ENCODE measurements at regions not wholly inside any gene's neighbourhood (a gene's known extent, or its start where the extent isn't known, plus 50 kb on each side); places are given as distances from the start of the nearest gene placed in this dataset. TPM values are rescaled to one million over a fixed set of nuclear protein-coding genes. Genes with fewer than 3 reads are reported as not detected.
"Not testable (repeated sequence)": the region's sequence is repeated elsewhere in the genome, so short reads cannot be mapped to it uniquely, and the experiment has no call there.

DNA sequence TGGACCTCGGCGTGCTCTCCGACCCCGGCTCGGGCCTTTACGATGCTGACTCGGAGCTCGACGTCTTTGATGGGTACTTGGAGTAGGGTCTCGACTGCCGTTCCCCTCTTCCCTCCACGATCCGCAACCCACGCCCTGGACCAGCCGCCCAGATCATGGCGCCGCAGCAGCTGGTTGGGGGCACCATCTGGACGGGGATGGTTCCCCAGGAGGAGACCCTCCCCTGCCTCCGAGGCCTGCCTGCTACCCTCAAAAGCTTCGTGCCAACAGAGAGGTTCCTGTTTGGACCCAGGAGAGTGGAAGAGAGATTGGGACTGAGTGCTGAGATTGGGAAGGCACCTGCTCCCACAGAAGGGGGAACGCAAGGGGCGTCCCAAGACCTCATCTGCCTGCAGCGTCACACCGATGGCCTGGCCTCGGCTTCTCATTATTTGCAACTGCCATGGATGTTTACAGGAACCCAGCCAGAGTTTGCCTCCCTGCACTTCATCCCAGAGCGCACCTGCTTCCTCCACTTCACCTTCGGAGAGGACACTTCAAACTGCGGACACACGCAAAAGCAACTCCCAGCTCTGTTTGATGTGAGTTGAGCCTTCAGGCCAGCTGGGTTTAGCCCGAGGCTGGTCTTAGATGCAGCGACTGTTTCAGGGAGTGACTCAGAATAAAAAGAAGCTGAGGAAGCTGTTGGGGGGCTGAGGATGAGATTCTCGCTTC is 58.9 kb downstream of the GOLGA6L7 start:
- peak; percentile 21 for DNase-seq

GRCh38 chr15:28788649-28789400 is 59.6 kb downstream of the GOLGA6L7 start:
- not testable (repeated sequence) for DNase-seq

- DNase-seq = not testable (repeated sequence)
Measured at GRCh38 chr15:28788176-28788575, 60.3 kb downstream of the GOLGA6L7 start.

- DNase-seq = no peak
Measured at GRCh38 chr15:28786521-28786920, 61.9 kb downstream of the GOLGA6L7 start.

DNA sequence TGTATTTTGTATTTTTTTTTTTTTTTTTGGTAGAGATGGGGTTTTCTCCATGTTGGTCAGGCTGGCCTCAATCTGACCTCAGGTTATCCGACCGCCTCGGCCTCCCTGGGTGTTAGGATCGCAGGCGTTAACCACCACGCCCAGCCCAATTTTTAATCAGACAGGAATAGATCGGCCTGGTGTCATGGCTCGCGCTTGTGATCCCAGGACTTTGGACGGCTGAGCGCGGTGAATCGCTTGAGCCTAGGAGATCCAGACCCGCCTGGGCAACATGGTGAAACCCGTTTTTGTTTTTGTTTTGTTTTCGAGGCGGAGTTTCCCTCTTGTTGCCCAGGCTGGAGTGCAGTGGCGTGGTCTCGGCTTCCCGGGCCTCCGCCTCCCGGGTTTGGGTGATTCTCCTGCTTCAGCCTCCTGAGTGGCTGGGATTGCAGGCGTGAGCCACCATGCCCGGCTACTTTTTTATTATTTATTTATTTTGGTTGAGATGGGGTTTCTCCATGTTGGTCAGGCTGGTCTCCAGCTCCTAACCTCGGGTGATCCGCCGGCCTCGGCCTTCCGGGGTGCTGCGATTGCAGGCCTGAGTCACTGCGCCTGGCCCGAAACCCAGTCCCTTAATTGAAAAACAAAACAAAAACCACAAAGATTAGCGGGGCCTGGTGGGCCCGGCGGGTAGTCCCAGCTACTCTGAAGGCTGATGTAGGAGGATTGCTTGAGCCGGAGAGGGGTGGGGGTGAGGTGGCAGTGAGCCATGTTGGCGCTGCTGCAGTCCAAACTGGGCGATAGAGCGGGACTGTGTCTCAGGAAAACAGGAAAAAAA is 63.9 kb downstream of the GOLGA6L7 start:
- DNase-seq = not testable (repeated sequence)

DNA sequence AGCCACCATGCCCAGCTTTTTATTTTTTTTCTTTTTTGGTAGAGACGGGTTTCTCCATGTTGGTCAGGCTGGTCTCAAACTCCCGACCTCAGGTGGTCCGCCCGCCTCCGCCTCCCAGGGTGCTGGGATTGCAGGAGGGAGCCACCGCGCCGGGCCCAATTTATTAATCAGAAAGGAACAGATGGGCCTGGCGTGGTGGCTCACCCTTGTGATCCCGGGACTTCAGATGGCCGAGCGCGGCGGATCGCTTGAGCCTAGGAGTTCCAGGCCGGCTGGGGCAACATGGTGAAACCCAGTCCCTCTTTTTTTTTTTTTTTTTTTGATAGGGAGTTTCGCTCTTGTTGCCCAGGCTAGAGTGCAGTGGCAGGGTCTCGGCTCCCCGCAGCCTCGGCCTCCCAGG is 64.6 kb downstream of the GOLGA6L7 start:
- DNase-seq = no peak

DNA sequence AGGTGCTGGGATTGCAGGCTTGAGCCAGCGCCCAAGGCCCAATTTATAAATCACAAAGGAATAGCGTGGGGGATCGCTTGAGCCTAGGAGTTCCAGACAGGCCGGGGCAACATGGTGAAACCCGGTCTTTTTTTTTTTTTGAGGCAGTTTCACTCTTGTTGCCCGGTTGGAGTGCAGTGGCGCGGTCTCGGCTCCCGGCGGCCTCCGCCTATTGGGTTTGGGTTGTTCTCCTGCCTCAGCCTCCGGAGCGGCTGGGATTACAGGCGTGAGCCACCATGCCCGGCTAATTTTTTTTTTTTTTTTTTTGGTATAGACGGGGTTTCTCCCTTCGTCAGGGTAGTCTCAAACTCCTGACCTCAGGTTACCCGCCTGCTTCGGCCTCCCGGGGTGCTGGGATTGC is 65.0 kb downstream of the GOLGA6L7 start:
- no peak for DNase-seq

DNA sequence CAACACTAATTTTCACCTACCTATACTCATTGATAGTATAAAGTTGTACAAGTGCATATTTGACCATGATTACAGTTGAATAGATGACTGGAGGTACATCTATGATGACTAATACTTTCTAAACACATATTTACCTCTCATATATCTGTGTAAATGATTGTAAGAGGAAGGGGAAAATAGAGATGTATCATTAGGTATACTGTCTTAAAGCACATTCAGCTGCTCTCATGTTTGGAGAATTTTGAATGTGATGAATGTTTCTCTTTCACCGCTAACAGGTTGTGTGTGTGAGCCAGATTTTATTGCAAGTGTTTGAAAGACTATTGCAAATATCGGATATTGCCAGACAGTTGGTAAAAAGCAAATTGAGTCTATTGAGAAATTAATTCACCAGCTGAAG is 66.2 kb upstream of the GOLGA8M start:
- not testable (repeated sequence) for DNase-seq

- not testable (repeated sequence) for DNase-seq
Measured at GRCh38 chr15:28772857-28773256, 60.6 kb upstream of the GOLGA8M start.

Small RNA genes lying in the stretch of these regions (small RNA-seq; reads per million reads assigned to genes)
- not detected for gene AC055876.3 (ENCODE audit: low replicate concordance)

Measured in tongue (tissue), 2 donors.